HK-2 (cell line): ENCODE measurements at regions not wholly inside any gene's neighbourhood (a gene's known extent, or its start where the extent isn't known, plus 50 kb on each side); places are given as distances from the start of the nearest gene placed in this dataset.
"Not testable (repeated sequence)": the region's sequence is repeated elsewhere in the genome, so short reads cannot be mapped to it uniquely, and the experiment has no call there.

Experiments
- DNase-seq: peaks from one replicate; pipeline ENCODE4 v3.0.0-alpha.2; 2018; ENCODE audit not compliant: unreplicated experiment

GRCh38 chr5:158519433-158520021 is 580.2 kb downstream of the EBF1 start:
- DNase-seq = no peak

GRCh38 chr5:158516521-158516920 is 583.2 kb downstream of the EBF1 start:
- no peak for DNase-seq

- no peak for DNase-seq
These were observed 584.7 kb downstream of the EBF1 start for GRCh38 chr5:158514986-158515359.

GRCh38 chr5:158514319-158514985 is 585.3 kb downstream of the EBF1 start:
- DNase-seq = no peak

DNA sequence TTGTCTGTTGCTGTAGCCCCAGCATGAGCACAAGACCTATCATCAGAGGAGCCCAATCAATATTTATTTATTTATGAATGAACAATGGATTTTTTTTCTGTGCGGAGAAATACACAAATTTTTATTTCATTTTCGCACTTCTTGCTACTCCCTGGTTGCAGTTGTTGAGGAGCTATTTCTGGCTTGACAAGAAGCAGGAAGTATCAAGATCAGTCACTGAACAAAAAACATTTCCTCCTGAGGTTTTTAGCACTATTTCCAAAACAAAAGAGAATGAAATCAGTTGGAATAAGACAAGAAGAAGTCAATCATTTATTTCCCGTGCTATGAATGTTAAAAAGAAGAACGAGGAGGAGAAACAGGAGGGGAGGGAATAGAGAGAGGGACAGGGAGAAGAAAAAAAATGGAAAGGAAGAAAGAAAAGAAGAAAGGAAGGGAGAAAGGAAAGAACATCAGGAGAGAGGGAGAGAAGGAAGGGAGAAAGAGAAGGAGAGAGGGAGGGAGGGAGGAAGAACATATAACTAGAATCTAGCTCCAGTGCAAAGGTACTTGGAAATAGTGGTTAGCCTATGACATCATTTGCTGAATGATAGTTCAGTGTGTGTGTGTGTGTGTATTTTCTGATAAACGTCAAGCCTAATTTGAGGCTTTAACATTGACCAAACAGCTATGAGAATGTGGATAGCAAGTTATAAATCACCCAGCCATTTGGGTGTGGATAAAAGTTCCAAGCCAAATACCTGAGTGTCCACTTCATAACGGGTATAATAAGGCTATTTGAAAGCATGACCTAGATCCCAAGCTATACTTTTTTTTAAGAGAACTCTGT is 586.0 kb downstream of the EBF1 start:
- no peak for DNase-seq

DNA sequence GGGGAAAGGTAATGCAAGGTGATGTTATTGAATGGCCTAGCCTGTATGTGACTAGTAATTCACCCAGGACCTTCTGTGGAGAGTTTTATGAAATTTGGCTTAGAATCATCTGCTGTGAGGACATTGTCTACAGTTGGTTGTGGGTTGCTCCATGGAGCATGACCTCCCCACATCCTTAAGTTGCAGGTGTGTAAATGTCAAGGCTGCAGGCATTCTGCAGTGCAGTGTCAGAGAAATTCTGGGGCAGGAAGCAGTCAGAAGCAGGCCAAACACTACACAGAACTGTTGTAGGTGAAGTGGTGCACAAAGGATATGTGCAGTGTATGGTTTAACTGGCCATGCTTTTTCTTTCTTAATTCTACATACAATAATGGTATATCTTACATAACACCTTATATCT is 588.3 kb downstream of the EBF1 start:
- DNase-seq = no peak

GRCh38 chr5:158510479-158510878 is 589.2 kb downstream of the EBF1 start:
- DNase-seq = no peak

- DNase-seq = no peak
These were observed 593.1 kb downstream of the EBF1 start for GRCh38 chr5:158506648-158507047.

DNA sequence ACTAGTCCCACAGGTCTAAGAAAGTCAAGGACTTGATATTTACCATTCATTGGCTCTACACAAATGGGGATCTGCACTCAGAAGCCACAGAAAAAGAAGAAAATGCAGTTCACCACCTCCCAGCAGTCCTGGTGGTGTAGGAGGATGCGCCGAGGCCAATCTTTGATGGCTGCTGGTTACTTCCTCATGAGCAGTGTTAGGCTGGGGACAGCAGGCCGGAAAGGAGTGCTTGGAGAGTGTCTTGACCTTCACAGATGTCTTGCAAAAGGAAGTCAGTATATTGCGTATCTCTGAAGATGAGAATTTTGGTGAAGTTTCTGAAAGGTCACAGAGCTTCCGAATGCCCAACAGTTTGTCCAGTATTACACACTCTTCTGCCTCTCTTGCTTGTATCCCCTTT is 597.0 kb downstream of the EBF1 start:
- DNase-seq = no peak

GRCh38 chr5:158499892-158500418 is 599.8 kb downstream of the EBF1 start:
- no peak for DNase-seq

DNA sequence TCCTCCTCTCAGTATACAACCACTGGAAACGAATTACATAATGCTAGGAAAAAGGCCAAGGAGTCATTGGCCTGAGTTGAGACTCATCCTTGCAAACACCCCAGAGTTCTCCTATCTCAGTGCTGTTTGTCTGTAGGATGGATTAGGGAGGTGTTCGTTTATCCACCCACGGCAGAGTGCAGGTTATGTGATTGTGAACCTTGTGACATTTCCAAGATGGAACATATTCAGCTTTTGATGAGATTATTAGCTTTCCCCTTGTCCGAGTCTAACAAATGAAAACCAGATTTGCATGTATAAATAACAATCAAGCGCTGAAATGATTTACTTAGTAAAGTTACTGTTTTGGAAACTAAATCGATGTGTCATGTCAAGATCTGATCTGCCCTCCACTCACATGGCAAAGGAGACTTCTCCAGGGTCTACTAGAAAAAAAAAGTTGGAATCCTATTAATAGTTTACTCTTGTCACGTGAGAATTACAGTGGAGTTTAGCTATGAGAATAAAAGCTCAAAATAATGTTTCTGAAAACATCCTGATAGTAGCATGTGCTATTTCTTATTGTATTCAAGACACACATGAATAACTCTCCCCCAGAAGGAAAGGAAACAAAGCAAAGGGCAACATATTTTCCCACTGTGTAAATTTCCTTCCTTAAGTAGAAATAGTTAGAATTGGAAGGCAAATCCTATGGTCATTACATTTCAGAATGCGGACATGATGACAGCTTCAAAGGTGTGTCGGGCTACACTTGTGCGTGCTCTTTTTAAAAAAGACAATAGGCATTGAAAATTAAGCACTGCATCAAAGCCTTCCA is 600.4 kb downstream of the EBF1 start:
- no peak for DNase-seq

GRCh38 chr5:158496624-158497023 is 603.1 kb downstream of the EBF1 start:
- DNase-seq = no peak

GRCh38 chr5:158494541-158494940 is 605.2 kb downstream of the EBF1 start:
- no peak for DNase-seq

DNA sequence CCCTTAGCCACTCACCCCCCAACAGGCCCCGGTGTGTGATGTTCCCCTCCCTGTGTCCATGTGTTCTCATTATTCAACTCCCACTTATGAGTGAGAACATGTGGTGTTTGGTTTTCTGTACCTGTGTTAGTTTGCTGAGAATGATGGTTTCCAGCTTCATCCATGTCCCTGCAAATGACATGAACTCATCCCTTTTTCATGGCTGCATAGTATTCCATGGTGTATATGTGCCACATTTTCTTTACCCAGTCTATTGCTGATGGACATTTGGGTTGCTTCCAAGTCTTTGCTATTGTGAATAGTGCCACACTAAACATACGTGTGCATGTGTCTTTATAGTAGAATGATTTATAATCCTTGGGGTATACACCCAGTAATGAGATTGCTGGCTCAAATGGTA is 605.7 kb downstream of the EBF1 start:
- DNase-seq = not testable (repeated sequence)

DNA sequence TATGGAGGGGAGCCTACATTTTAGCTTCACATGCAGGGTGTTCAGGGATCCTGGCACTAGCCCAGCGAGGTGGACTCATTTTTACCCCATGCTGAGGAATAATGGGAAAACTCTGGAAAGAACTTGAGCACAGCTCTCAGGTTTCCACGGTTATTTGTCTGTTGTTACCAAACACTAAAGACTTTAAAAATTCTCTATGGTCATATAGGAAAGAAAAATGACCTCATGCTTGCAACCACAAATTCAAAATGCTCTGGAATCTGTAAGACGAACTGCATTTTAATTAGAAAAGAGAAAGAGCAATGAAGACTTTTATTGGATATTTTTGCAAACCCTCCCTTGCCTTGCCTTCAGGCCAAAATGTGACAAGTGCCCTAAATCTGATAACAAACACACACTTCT is 606.9 kb downstream of the EBF1 start:
- no peak for DNase-seq

DNA sequence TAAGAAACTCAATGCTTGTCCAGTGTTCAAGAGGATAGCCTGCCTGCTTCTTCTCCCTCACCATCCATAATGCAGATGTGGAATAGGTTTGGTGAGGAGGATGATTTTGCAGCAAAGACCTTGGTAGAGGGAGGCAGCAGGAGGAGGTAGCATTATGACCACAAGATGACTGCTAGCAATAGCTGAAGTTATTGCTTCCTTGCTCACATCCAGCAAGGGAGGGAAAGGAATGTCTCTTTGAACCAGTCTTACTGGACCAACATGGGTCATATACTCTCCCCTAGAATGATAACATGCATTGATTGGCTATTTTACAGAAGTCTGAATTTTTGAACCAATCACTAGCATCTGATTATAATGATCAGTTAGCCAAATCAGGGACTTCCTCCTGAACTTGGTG is 607.6 kb downstream of the EBF1 start:
- no peak for DNase-seq

- no peak for DNase-seq
These were observed 612.1 kb downstream of the EBF1 start for GRCh38 chr5:158487664-158488063.

DNA sequence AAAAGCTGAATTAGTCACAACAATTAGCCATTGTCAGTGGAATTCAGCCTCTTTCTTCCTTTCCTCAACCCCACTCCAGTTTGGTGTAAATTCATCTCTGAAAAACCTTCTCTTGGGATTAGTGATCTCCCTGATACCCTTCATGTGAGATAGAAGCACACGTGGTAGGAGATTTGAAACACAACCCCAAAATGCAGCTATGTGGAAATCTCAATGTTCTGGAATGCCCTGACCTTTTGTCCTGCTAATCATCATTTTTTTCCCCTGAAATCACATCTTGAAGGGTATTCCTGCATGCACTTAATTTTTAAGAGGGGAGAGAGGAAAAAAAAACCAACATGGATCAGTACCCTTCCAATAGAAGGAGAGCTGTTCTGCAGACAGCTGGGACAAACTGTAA is 612.6 kb downstream of the EBF1 start:
- DNase-seq = no peak

DNA sequence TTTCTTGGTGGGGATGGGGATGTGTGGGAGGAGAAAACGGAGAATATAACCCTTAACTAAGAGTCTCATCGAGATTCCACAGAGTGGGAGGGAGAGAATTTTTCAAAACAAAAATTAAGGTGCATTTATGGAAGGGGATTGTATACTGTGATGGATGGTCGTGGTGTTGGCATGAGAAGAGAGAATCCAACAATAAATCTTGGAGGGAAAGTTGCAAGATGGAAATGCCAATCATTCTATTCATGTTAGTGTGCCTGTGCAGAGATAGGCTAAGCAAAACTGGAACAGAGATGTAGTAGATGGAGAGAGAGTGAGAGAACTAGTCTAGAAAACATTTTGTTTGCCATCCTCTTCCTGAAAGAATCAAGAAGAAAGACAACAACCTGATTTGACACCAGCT is 613.1 kb downstream of the EBF1 start:
- no peak for DNase-seq

DNA sequence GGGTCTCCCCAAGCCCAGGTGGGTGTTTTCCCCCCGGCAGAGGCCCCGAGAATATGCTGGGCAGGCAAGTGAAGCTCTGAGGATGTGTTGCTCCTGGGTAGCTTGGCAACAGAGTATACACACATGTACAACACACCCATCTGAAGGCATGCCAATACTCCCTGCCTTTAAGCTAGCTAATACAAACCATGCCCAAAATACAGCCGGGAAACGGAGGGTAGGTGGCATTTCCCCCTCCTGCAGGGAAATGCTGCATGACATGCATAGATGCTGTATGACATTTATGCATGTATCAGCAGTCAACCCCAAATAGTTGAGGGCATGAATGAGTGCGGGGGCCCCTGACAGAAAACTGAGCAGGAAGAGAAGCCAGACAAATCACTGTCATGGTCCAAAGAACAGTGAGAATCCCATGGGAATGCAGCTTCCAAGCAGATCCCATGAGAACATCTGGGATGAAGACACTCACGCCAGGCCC is 614.1 kb downstream of the EBF1 start:
- DNase-seq = no peak

DNA sequence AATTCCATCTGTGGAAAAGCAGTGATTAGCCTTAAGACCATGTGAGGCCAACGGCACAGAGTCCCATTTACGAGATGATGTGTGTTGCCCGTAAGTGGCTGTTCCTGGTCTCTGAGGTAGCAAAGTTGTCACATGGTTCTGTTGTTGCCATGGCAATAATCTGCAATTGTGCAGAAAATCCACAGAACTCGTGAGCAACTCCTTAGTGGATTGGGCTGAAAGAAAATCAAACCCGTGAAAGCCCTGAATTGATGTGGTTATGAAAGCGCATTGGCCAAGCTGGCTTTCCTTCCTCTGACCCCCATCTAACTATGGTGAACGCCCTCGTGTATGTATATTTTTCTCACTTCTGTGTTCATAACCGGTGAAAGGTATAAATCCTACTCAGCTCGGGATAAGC is 614.7 kb downstream of the EBF1 start:
- no peak for DNase-seq

- DNase-seq = no peak
These were observed 615.6 kb downstream of the EBF1 start for GRCh38 chr5:158484150-158484549.
